Vagina (tissue), 2 donors: ENCODE measurements at regions not wholly inside any gene's neighbourhood (a gene's known extent, or its start where the extent isn't known, plus 50 kb on each side); places are given as distances from the start of the nearest gene placed in this dataset.

ENCODE experiments used
- CTCF ChIP-seq, 3 experiments: fragments of 450-650 bp in 2 of 3; fragments of 200-600 bp in 1 of 3; sonication (generic) in 1 of 3; IDR thresholded peaks; one replicate each; pipeline ENCODE4 v1.5.1; 2017 to 2019; ENCODE audit warnings: antibody characterized with exemption in 3 of 3, mild to moderate bottlenecking in 2 of 3, moderate library complexity in 2 of 3
- POLR2A ChIP-seq, 2 donors: fragments of 450-650 bp; IDR thresholded peaks; one replicate each; pipeline ENCODE4 v1.6.1; 2017; ENCODE audit warnings: antibody characterized with exemption in 2 of 2, mild to moderate bottlenecking in 2 of 2, moderate library complexity in 2 of 2
- POLR2AphosphoS5 ChIP-seq, 2 donors: sonication (generic); formaldehyde crosslinking; IDR thresholded peaks; one replicate each; pipeline ENCODE4 v1.9.0; 2017; ENCODE audit warnings: antibody characterized with exemption in 2 of 2, mild to moderate bottlenecking in 2 of 2, low read depth in 1 of 2; ENCODE audit not compliant: insufficient read depth in 1 of 2

- TF ChIP-seq CTCF (IDR thresholded peaks at IDR 0.05) = no peak
- no peak for TF ChIP-seq POLR2AphosphoS5 (IDR thresholded peaks at IDR 0.05; ENCODE audit: insufficient read depth in 1 of 2, low read depth in 1 of 2)
- no peak for TF ChIP-seq POLR2A (IDR thresholded peaks at IDR 0.05)
Measured at GRCh38 chr3:124648551-124648950, 81.7 kb upstream of the UMPS start.
